ENCODE measurements at regions not wholly inside any gene's neighbourhood (a gene's known extent, or its start where the extent isn't known, plus 50 kb on each side); places are given as distances from the start of the nearest gene placed in this dataset.
"Not testable (repeated sequence)": the region's sequence is repeated elsewhere in the genome, so short reads cannot be mapped to it uniquely, and the experiment has no call there.

DNA sequence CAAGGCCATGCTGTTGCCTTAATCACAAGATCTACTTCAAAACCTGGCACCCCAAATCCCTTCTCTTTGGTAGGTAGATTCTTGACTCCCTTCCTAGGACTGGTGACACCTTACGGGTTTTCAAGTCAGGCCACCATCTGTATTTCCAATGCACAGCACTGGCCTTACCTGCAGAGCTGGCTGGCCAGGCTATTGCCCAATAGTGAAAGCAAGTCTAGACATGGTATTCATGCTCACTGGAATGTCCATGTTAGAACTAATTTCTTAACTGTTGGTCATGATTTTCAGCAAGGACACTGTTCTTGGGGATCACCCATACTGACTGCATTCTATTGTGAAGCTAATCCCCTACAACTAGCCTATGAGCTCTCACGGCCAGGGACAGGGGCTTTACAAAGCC, 313.1 kb upstream of the RNF32 start:
- WGBS (ENCODE audit: insufficient coverage), result 83% methylated on average over 1 of the region's 2 CpGs
- Histone ChIP-seq H3K4me3 (ENCODE audit: low read depth, low read length) (no peak overlapping the region), H3K36me3 (ENCODE audit: control insufficient read depth, insufficient read depth, low read length) (no peaks in the 10 kb centered on the region), H3K9me3 (ENCODE audit: control insufficient read depth, insufficient read depth, low read length) (no peaks in the 10 kb centered on the region), H3K27ac (ENCODE audit: low read depth, low read length) (no peak overlapping the region), H3K4me1 (ENCODE audit: control insufficient read depth, insufficient read depth, low read length) (peaks cover 2% of the 10 kb centered on the region), H3K27me3 (ENCODE audit: control insufficient read depth, insufficient read depth, low read length) (no peaks in the 10 kb centered on the region)
- DNase-seq (ENCODE audit: low read depth in 4 of 6, low spot score in 6 of 6), result no peak

GRCh38 chr7:156324201-156324600, 316.4 kb upstream of the RNF32 start:
- no CpG with 5 or more reads among the region's 1 CpG for WGBS (ENCODE audit: insufficient coverage)
- Histone ChIP-seq H3K4me1 (ENCODE audit: control insufficient read depth, insufficient read depth, low read length) (peaks cover 2% of the 10 kb centered on the region), H3K27me3 (ENCODE audit: control insufficient read depth, insufficient read depth, low read length) (no peaks in the 10 kb centered on the region), H3K4me3 (ENCODE audit: low read depth, low read length) (no peak overlapping the region), H3K27ac (ENCODE audit: low read depth, low read length) (no peak overlapping the region), H3K36me3 (ENCODE audit: control insufficient read depth, insufficient read depth, low read length) (no peaks in the 10 kb centered on the region), H3K9me3 (ENCODE audit: control insufficient read depth, insufficient read depth, low read length) (no peaks in the 10 kb centered on the region)
- no peak for DNase-seq (ENCODE audit: low read depth in 4 of 6, low spot score in 6 of 6)

GRCh38 chr7:156321430-156321829, 319.1 kb upstream of the RNF32 start:
- WGBS (ENCODE audit: insufficient coverage), result no CpG with 5 or more reads among the region's 1 CpG
- H3K27ac ChIP-seq (ENCODE audit: low read depth, low read length); DNase-seq (ENCODE audit: low read depth in 4 of 6, low spot score in 6 of 6); H3K4me1 ChIP-seq (ENCODE audit: control insufficient read depth, insufficient read depth, low read length); H3K9me3 ChIP-seq (ENCODE audit: control insufficient read depth, insufficient read depth, low read length); H3K36me3 ChIP-seq (ENCODE audit: control insufficient read depth, insufficient read depth, low read length); H3K27me3 ChIP-seq (ENCODE audit: control insufficient read depth, insufficient read depth, low read length); H3K4me3 ChIP-seq (ENCODE audit: low read depth, low read length): not testable (repeated sequence)

DNA sequence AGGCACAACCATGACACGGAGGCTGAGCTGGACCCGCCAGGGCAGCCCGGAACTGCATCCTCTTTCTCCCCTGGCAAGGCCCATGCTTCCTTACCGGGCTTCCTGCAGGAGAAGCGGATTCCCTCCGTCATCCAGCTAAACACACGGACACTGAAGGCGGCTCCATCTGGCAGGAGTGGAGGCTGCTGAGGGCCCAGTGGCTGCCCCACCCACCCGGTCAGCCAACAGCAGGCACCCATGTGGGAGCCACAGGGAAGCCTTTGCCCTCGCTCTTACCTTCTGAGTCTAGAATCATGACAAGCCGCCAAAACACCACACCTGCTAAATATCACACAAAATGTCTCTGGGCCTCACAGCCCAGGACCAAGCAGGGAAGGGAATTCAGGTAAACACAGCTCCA, 321.6 kb upstream of the RNF32 start:
- no peak overlapping the region for H3K27ac ChIP-seq (ENCODE audit: low read depth, low read length)
- no peaks in the 10 kb centered on the region for H3K4me1 ChIP-seq (ENCODE audit: control insufficient read depth, insufficient read depth, low read length)
- peaks cover 2% of the 10 kb centered on the region for H3K9me3 ChIP-seq (ENCODE audit: control insufficient read depth, insufficient read depth, low read length)
- WGBS (ENCODE audit: insufficient coverage), result 88% methylated on average over 10 of the region's 11 CpGs
- no peak for DNase-seq (ENCODE audit: low read depth in 4 of 6, low spot score in 6 of 6)
- no peak overlapping the region for H3K4me3 ChIP-seq (ENCODE audit: low read depth, low read length)
- H3K36me3 ChIP-seq (ENCODE audit: control insufficient read depth, insufficient read depth, low read length), result no peaks in the 10 kb centered on the region
- H3K27me3 ChIP-seq (ENCODE audit: control insufficient read depth, insufficient read depth, low read length), result no peaks in the 10 kb centered on the region

DNA sequence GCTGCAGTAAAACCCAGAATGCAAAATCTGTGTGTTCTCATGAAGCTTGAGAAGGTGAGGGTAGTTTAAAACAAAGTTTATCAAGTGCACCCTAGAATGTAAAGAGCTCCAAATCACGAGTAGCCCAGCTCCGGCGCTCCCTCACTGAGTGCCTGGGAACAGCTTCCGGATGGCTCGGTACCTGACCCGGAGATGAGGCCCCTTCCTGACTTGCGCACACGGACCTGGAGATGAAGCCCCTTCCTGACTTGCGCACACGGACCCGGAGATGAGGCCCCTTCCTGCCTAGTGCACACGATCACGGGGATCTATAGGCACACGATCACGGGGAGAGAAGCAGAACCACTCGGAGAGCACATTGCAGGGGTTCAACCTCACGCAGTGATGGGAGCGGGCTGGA, 322.1 kb upstream of the RNF32 start:
- H3K27me3 ChIP-seq (ENCODE audit: control insufficient read depth, insufficient read depth, low read length), result no peaks in the 10 kb centered on the region
- no peak for DNase-seq (ENCODE audit: low read depth in 4 of 6, low spot score in 6 of 6)
- no peak overlapping the region for H3K27ac ChIP-seq (ENCODE audit: low read depth, low read length)
- H3K4me3 ChIP-seq (ENCODE audit: low read depth, low read length), result no peak overlapping the region
- H3K4me1 ChIP-seq (ENCODE audit: control insufficient read depth, insufficient read depth, low read length), result no peaks in the 10 kb centered on the region
- WGBS (ENCODE audit: insufficient coverage), result 95% methylated on average over 18 of the region's 18 CpGs
- no peaks in the 10 kb centered on the region for H3K36me3 ChIP-seq (ENCODE audit: control insufficient read depth, insufficient read depth, low read length)
- H3K9me3 ChIP-seq (ENCODE audit: control insufficient read depth, insufficient read depth, low read length), result peaks cover 2% of the 10 kb centered on the region

- Histone ChIP-seq H3K27ac (ENCODE audit: low read depth, low read length) (peak overlapping the region; percentile 15), H3K4me1 (ENCODE audit: control insufficient read depth, insufficient read depth, low read length) (peaks cover 18% of the 10 kb centered on the region), H3K9me3 (ENCODE audit: control insufficient read depth, insufficient read depth, low read length) (no peaks in the 10 kb centered on the region), H3K36me3 (ENCODE audit: control insufficient read depth, insufficient read depth, low read length) (no peaks in the 10 kb centered on the region), H3K4me3 (ENCODE audit: low read depth, low read length) (no peak overlapping the region), H3K27me3 (ENCODE audit: control insufficient read depth, insufficient read depth, low read length) (no peaks in the 10 kb centered on the region)
- WGBS (ENCODE audit: insufficient coverage), result 13% methylated on average over 15 of the region's 15 CpGs
- DNase-seq (ENCODE audit: low read depth in 4 of 6, low spot score in 6 of 6), result peak; percentile 53 to 93 (median 72)
Observed at GRCh38 chr7:156309016-156309620, 331.5 kb upstream of the RNF32 start.

- Histone ChIP-seq H3K4me1 (ENCODE audit: control insufficient read depth, insufficient read depth, low read length) (peaks cover 18% of the 10 kb centered on the region), H3K9me3 (ENCODE audit: control insufficient read depth, insufficient read depth, low read length) (no peaks in the 10 kb centered on the region), H3K36me3 (ENCODE audit: control insufficient read depth, insufficient read depth, low read length) (no peaks in the 10 kb centered on the region), H3K27me3 (ENCODE audit: control insufficient read depth, insufficient read depth, low read length) (no peaks in the 10 kb centered on the region), H3K4me3 (ENCODE audit: low read depth, low read length) (no peak overlapping the region), H3K27ac (ENCODE audit: low read depth, low read length) (no peak overlapping the region)
- no peak for DNase-seq (ENCODE audit: low read depth in 4 of 6, low spot score in 6 of 6)
- 84% methylated on average over 4 of the region's 9 CpGs for WGBS (ENCODE audit: insufficient coverage)
Observed at GRCh38 chr7:156307193-156307592, 333.4 kb upstream of the RNF32 start.

- Histone ChIP-seq H3K27ac (ENCODE audit: low read depth, low read length) (no peak overlapping the region), H3K4me1 (ENCODE audit: control insufficient read depth, insufficient read depth, low read length) (peaks cover 18% of the 10 kb centered on the region), H3K36me3 (ENCODE audit: control insufficient read depth, insufficient read depth, low read length) (no peaks in the 10 kb centered on the region), H3K4me3 (ENCODE audit: low read depth, low read length) (no peak overlapping the region), H3K9me3 (ENCODE audit: control insufficient read depth, insufficient read depth, low read length) (peaks cover 2% of the 10 kb centered on the region), H3K27me3 (ENCODE audit: control insufficient read depth, insufficient read depth, low read length) (no peaks in the 10 kb centered on the region)
- DNase-seq (ENCODE audit: low read depth in 4 of 6, low spot score in 6 of 6), result no peak
- 78% methylated on average over 9 of the region's 10 CpGs for WGBS (ENCODE audit: insufficient coverage)
Observed at GRCh38 chr7:156305351-156305750, 335.2 kb upstream of the RNF32 start.

DNA sequence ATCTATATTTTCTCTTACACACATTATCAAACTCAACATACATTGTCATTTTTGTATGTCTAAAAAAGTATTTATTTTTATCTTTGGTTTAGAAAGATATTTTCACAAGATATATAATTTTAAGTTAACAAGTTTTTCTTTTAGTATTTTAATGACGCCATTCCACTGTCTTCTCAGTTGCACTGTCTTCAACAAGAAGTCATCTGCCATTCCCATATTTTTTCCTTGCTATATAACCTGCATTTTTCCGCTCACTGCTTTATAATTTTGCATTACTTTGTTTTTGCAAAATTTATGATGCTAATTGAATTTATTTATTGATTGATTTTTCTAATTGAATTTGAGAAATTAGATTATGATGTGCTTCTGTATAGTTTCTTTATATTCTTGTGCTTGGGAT, 357.8 kb upstream of the RNF32 start:
- no CpG with 5 or more reads among the region's 2 CpGs for WGBS (ENCODE audit: insufficient coverage)
- Histone ChIP-seq H3K36me3 (ENCODE audit: control insufficient read depth, insufficient read depth, low read length) (no peaks in the 10 kb centered on the region), H3K4me1 (ENCODE audit: control insufficient read depth, insufficient read depth, low read length) (no peaks in the 10 kb centered on the region), H3K27ac (ENCODE audit: low read depth, low read length) (no peak overlapping the region), H3K4me3 (ENCODE audit: low read depth, low read length) (no peak overlapping the region), H3K9me3 (ENCODE audit: control insufficient read depth, insufficient read depth, low read length) (peaks cover 6% of the 10 kb centered on the region), H3K27me3 (ENCODE audit: control insufficient read depth, insufficient read depth, low read length) (no peaks in the 10 kb centered on the region)
- DNase-seq (ENCODE audit: low read depth in 4 of 6, low spot score in 6 of 6), result no peak

DNA sequence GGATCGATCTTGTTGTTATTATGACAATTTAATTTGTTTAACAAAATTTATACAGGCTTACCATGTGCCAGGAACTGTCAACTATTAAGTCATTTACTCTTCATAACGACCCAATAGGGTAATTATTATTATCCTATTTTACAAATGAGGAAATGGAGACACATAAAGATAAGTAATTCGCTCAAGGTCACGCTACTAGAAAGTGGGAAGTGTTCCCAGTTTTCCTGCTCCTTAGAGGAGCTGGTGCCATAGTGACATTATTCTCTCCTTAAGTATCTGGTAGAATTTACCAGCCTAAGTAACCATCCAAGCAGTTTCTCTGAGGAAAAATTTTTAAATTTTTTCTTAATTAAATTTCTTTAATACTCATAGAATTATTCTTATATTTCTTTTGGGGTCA, 360.9 kb upstream of the RNF32 start:
- H3K9me3 ChIP-seq (ENCODE audit: control insufficient read depth, insufficient read depth, low read length), result peaks cover 6% of the 10 kb centered on the region
- peak in 5 of 6 donors; percentile 3 to 70 (median 6) for DNase-seq (ENCODE audit: low read depth in 4 of 6, low spot score in 6 of 6)
- no peaks in the 10 kb centered on the region for H3K36me3 ChIP-seq (ENCODE audit: control insufficient read depth, insufficient read depth, low read length)
- H3K27ac ChIP-seq (ENCODE audit: low read depth, low read length), result no peak overlapping the region
- H3K4me1 ChIP-seq (ENCODE audit: control insufficient read depth, insufficient read depth, low read length), result no peaks in the 10 kb centered on the region
- no peaks in the 10 kb centered on the region for H3K27me3 ChIP-seq (ENCODE audit: control insufficient read depth, insufficient read depth, low read length)
- no CpG with 5 or more reads among the region's 4 CpGs for WGBS (ENCODE audit: insufficient coverage)
- no peak overlapping the region for H3K4me3 ChIP-seq (ENCODE audit: low read depth, low read length)

All from spinal cord (tissue), 9 donors.